ENCODE measurements at regions not wholly inside any gene's neighbourhood (a gene's known extent, or its start where the extent isn't known, plus 50 kb on each side); places are given as distances from the start of the nearest gene placed in this dataset.
A peak's percentile ranks its signal among the peaks of the same experiment; 100 is the strongest.

- H3K4me1 ChIP-seq (ENCODE audit: insufficient read depth, low read length), result no peaks in the 10 kb centered on the region
- H3K27ac ChIP-seq (ENCODE audit: low read depth, low read length), result no peak overlapping the region
- peaks cover 3% of the 10 kb centered on the region for H3K27me3 ChIP-seq (ENCODE audit: insufficient read depth, low read length, poor library complexity, severe bottlenecking)
- Mint-ChIP-seq H3K4me3 (no peak overlapping the region), H3K9me3 (peaks cover 23 to 30% (median 27%) of the 10 kb centered on the region in 5 donors), H3K27me3 (peaks cover 24 to 51% of the 10 kb centered on the region in 2 donors), H3K36me3 (peaks cover 1 to 17% (median 2%) of the 10 kb centered on the region in 3 donors), H3K27ac (no peak overlapping the region), H3K4me1 (peaks cover 5 to 8% (median 7%) of the 10 kb centered on the region in 3 donors)
- H3K9me3 ChIP-seq (ENCODE audit: low read length), result no peaks in the 10 kb centered on the region
- ChIA-PET POLR2A (no interaction called here), CTCF (no interaction called here)
- no peaks in the 10 kb centered on the region for H3K36me3 ChIP-seq (ENCODE audit: insufficient read depth, low read length)
- no peak for DNase-seq
- H3K4me3 ChIP-seq (ENCODE audit: low read length), result no peak overlapping the region
These were observed 54.0 kb upstream of the PRPS1L1 start for GRCh38 chr7:18081617-18082016.

- Histone ChIP-seq H3K4me1 (ENCODE audit: insufficient read depth, low read length) (no peaks in the 10 kb centered on the region), H3K36me3 (ENCODE audit: insufficient read depth, low read length) (no peaks in the 10 kb centered on the region), H3K27ac (ENCODE audit: low read depth, low read length) (no peak overlapping the region), H3K4me3 (ENCODE audit: low read length) (no peak overlapping the region), H3K9me3 (ENCODE audit: low read length) (no peaks in the 10 kb centered on the region), H3K27me3 (ENCODE audit: insufficient read depth, low read length, poor library complexity, severe bottlenecking) (peaks cover 3% of the 10 kb centered on the region)
- H3K36me3 Mint-ChIP-seq, result peaks cover 1 to 17% (median 2%) of the 10 kb centered on the region in 3 donors
- H3K27me3 Mint-ChIP-seq, result peaks cover 27 to 54% of the 10 kb centered on the region in 2 donors
- no peak overlapping the region for H3K27ac Mint-ChIP-seq
- H3K9me3 Mint-ChIP-seq, result peaks cover 23 to 30% (median 27%) of the 10 kb centered on the region in 5 donors
- ChIA-PET POLR2A (no interaction called here), CTCF (no interaction called here)
- DNase-seq, result no peak
- H3K4me1 Mint-ChIP-seq, result peaks cover 5 to 8% (median 7%) of the 10 kb centered on the region in 3 donors
- no peak overlapping the region for H3K4me3 Mint-ChIP-seq
These were observed 54.5 kb upstream of the PRPS1L1 start for GRCh38 chr7:18082169-18082568.

GRCh38 chr7:18086165-18087025 lies 58.7 kb upstream of the PRPS1L1 start:
- Histone ChIP-seq H3K4me1 (ENCODE audit: insufficient read depth, low read length) (no peaks in the 10 kb centered on the region), H3K36me3 (ENCODE audit: insufficient read depth, low read length) (no peaks in the 10 kb centered on the region), H3K27me3 (ENCODE audit: insufficient read depth, low read length, poor library complexity, severe bottlenecking) (peaks cover 3% of the 10 kb centered on the region), H3K27ac (ENCODE audit: low read depth, low read length) (no peak overlapping the region), H3K4me3 (ENCODE audit: low read length) (no peak overlapping the region), H3K9me3 (ENCODE audit: low read length) (no peaks in the 10 kb centered on the region)
- Mint-ChIP-seq H3K36me3 (peaks cover 0 to 13% (median 2%) of the 10 kb centered on the region in 3 donors), H3K4me1 (peaks cover 5 to 8% (median 7%) of the 10 kb centered on the region in 3 donors), H3K27ac (no peak overlapping the region), H3K9me3 (peaks cover 10 to 21% (median 19%) of the 10 kb centered on the region in 5 donors), H3K27me3 (peaks cover 36 to 53% of the 10 kb centered on the region in 2 donors), H3K4me3 (peak overlapping the region in 6 of 7 donors; percentile 35 to 74 (median 65))
- DNase-seq, result no peak
- ChIA-PET CTCF (interaction anchor here (0.6 kb wide), 1 partner anchor 72 kb away, joined by 3 read pairs; no protein-coding TSS in a partner anchor), POLR2A (no interaction called here)

- Histone ChIP-seq H3K4me1 (ENCODE audit: insufficient read depth, low read length) (no peaks in the 10 kb centered on the region), H3K9me3 (ENCODE audit: low read length) (no peaks in the 10 kb centered on the region), H3K36me3 (ENCODE audit: insufficient read depth, low read length) (no peaks in the 10 kb centered on the region), H3K27me3 (ENCODE audit: insufficient read depth, low read length, poor library complexity, severe bottlenecking) (peaks cover 3% of the 10 kb centered on the region), H3K4me3 (ENCODE audit: low read length) (no peak overlapping the region), H3K27ac (ENCODE audit: low read depth, low read length) (no peak overlapping the region)
- ChIA-PET POLR2A (no interaction called here), CTCF (no interaction called here)
- H3K9me3 Mint-ChIP-seq, result peaks cover 4 to 14% (median 11%) of the 10 kb centered on the region in 5 donors
- peaks cover 0 to 9% (median 0%) of the 10 kb centered on the region in 3 donors for H3K36me3 Mint-ChIP-seq
- DNase-seq, result no peak
- peaks cover 36 to 50% of the 10 kb centered on the region in 2 donors for H3K27me3 Mint-ChIP-seq
- no peak overlapping the region for H3K27ac Mint-ChIP-seq
- peaks cover 5 to 8% (median 7%) of the 10 kb centered on the region in 3 donors for H3K4me1 Mint-ChIP-seq
- H3K4me3 Mint-ChIP-seq, result peak overlapping the region in 5 of 7 donors; percentile 40 to 52 (median 45)
These were observed 59.5 kb upstream of the PRPS1L1 start for GRCh38 chr7:18087026-18087686.

- CTCF ChIA-PET, result no interaction called here
- H3K4me3 Mint-ChIP-seq, result peak overlapping the region in 5 of 7 donors; percentile 10 to 45 (median 37)
These were observed 60.0 kb upstream of the PRPS1L1 start for GRCh38 chr7:18087687-18088078.

GRCh38 chr7:18096087-18096486 lies 68.4 kb upstream of the PRPS1L1 start:
- Mint-ChIP-seq H3K4me1 (no peaks in the 10 kb centered on the region), H3K9me3 (peaks cover 0 to 2% (median 0%) of the 10 kb centered on the region in 5 donors), H3K27me3 (no peaks in the 10 kb centered on the region), H3K27ac (no peak overlapping the region), H3K36me3 (no peaks in the 10 kb centered on the region), H3K4me3 (no peak overlapping the region)
- H3K4me1 ChIP-seq (ENCODE audit: insufficient read depth, low read length), result no peaks in the 10 kb centered on the region
- DNase-seq, result no peak
- H3K27ac ChIP-seq (ENCODE audit: low read depth, low read length), result no peak overlapping the region
- no peaks in the 10 kb centered on the region for H3K9me3 ChIP-seq (ENCODE audit: low read length)
- CTCF ChIA-PET, result no interaction called here
- H3K27me3 ChIP-seq (ENCODE audit: insufficient read depth, low read length, poor library complexity, severe bottlenecking), result no peaks in the 10 kb centered on the region
- H3K4me3 ChIP-seq (ENCODE audit: low read length), result no peak overlapping the region
- H3K36me3 ChIP-seq (ENCODE audit: insufficient read depth, low read length), result no peaks in the 10 kb centered on the region
- POLR2A ChIA-PET, result no interaction called here

More at GRCh38 chr7:18087687-18088078, 60.0 kb upstream of the PRPS1L1 start:
- no peaks in the 10 kb centered on the region for H3K36me3 ChIP-seq (ENCODE audit: insufficient read depth, low read length)
- POLR2A ChIA-PET, result no interaction called here
- Mint-ChIP-seq H3K27me3 (peaks cover 34 to 49% of the 10 kb centered on the region in 2 donors), H3K9me3 (peaks cover 3 to 11% (median 7%) of the 10 kb centered on the region in 5 donors), H3K27ac (no peak overlapping the region), H3K4me1 (peaks cover 5 to 8% (median 7%) of the 10 kb centered on the region in 3 donors), H3K36me3 (peaks cover 0 to 9% (median 0%) of the 10 kb centered on the region in 3 donors)
- no peak for DNase-seq
- peaks cover 3% of the 10 kb centered on the region for H3K27me3 ChIP-seq (ENCODE audit: insufficient read depth, low read length, poor library complexity, severe bottlenecking)
- H3K27ac ChIP-seq (ENCODE audit: low read depth, low read length), result no peak overlapping the region
- H3K4me1 ChIP-seq (ENCODE audit: insufficient read depth, low read length), result no peaks in the 10 kb centered on the region
- H3K9me3 ChIP-seq (ENCODE audit: low read length), result no peaks in the 10 kb centered on the region
- H3K4me3 ChIP-seq (ENCODE audit: low read length), result no peak overlapping the region

GRCh38 chr7:18102576-18102975 lies 74.9 kb upstream of the PRPS1L1 start:
- H3K4me1 ChIP-seq (ENCODE audit: insufficient read depth, low read length), result no peaks in the 10 kb centered on the region
- Mint-ChIP-seq H3K4me3 (no peak overlapping the region), H3K4me1 (no peaks in the 10 kb centered on the region), H3K27me3 (peaks cover 4 to 17% of the 10 kb centered on the region in 2 donors), H3K9me3 (peaks cover 0 to 3% (median 0%) of the 10 kb centered on the region in 5 donors), H3K36me3 (no peaks in the 10 kb centered on the region), H3K27ac (no peak overlapping the region)
- POLR2A ChIA-PET, result no interaction called here
- H3K27me3 ChIP-seq (ENCODE audit: insufficient read depth, low read length, poor library complexity, severe bottlenecking), result no peaks in the 10 kb centered on the region
- H3K36me3 ChIP-seq (ENCODE audit: insufficient read depth, low read length), result no peaks in the 10 kb centered on the region
- no peak for DNase-seq
- CTCF ChIA-PET, result no interaction called here
- H3K4me3 ChIP-seq (ENCODE audit: low read length), result no peak overlapping the region
- no peaks in the 10 kb centered on the region for H3K9me3 ChIP-seq (ENCODE audit: low read length)
- no peak overlapping the region for H3K27ac ChIP-seq (ENCODE audit: low read depth, low read length)

All from CD8-positive, alpha-beta memory T cell (primary cell).